Suprapubic skin (tissue), 4 donors: ENCODE measurements at regions not wholly inside any gene's neighbourhood (a gene's known extent, or its start where the extent isn't known, plus 50 kb on each side); places are given as distances from the start of the nearest gene placed in this dataset.

Experiments
- DNase-seq, 2 donors: peaks; one replicate each; pipeline ENCODE4 v3.0.0-alpha.2; 2019; ENCODE audit warnings: low spot score in 2 of 2
- H3K27ac ChIP-seq: fragments of 200-600 bp; sonication (generic); one replicate; pipeline ENCODE4 v1.5.1; 2019
- H3K27me3 ChIP-seq: fragments of 200-600 bp; sonication (generic); one replicate; pipeline ENCODE4 v1.5.1; 2019
- H3K36me3 ChIP-seq: fragments of 200-600 bp; sonication (generic); one replicate; pipeline ENCODE4 v1.5.1; 2019
- H3K4me1 ChIP-seq: fragments of 200-600 bp; sonication (generic); one replicate; pipeline ENCODE4 v1.5.1; 2019
- H3K4me3 ChIP-seq: fragments of 200-600 bp; sonication (generic); one replicate; pipeline ENCODE4 v1.5.1; 2019; ENCODE audit warnings: mild to moderate bottlenecking
- H3K9me3 ChIP-seq: fragments of 200-600 bp; sonication (generic); one replicate; pipeline ENCODE4 v1.5.1; 2019
- EP300 ChIP-seq: sonication (generic); formaldehyde crosslinking; IDR thresholded peaks from one replicate; pipeline ENCODE4 v1.6.1; 2017; ENCODE audit warnings: antibody characterized with exemption
- POLR2A ChIP-seq, 2 donors: fragments of 450-650 bp; IDR thresholded peaks; one replicate each; pipeline ENCODE4 v1.6.1; 2017; ENCODE audit warnings: antibody characterized with exemption in 2 of 2, mild to moderate bottlenecking in 2 of 2, moderate library complexity in 2 of 2
- POLR2AphosphoS5 ChIP-seq, 3 donors: sonication (generic); formaldehyde crosslinking; IDR thresholded peaks; one replicate each; pipeline ENCODE4 v1.6.1; 2017; ENCODE audit warnings: antibody characterized with exemption in 3 of 3
- WGBS: methylation state at CpG from one replicate; pipeline ENCODE4 v1.1.5; 2018; 5-methylcytosine and 5-hydroxymethylcytosine counted together
- TF ChIP-seq, protein P1 (sequence below), 2 donors: fragments of 200-600 bp in 1 of 2; fragments of 450-650 bp in 1 of 2; sonication (generic) in 1 of 2; IDR thresholded peaks; one replicate each; pipeline ENCODE4 v1.5.1; 2016 to 2019; ENCODE audit warnings: antibody characterized with exemption in 2 of 2, mild to moderate bottlenecking in 1 of 2, moderate library complexity in 1 of 2

DNA sequence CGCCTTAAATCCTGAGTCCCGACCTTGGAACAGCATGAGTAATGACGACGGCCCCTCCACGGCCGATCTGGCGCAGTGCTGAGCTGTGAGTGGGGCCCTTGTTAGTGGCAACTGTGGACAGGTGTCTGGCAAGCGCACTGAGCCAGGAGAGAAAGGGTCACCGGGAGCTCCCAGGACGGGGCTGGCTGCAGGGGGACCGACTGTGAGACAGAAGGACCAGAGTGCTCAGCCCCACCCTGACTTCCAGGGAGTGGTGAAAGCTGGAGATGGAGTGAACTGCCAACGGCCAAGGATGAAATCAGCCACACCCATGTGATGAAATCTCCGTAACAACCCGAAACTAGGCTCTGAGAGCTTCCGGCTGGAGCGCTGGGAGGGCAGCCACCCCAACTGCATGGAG, 228.6 kb downstream of the BRD1 start:
- no peak for DNase-seq
- Histone ChIP-seq H3K4me1 (no peaks in the 10 kb centered on the region), H3K27ac (no peak overlapping the region), H3K4me3 (no peak overlapping the region), H3K36me3 (no peaks in the 10 kb centered on the region), H3K27me3 (peaks cover 4% of the 10 kb centered on the region), H3K9me3 (no peaks in the 10 kb centered on the region)
- 90% methylated on average over 11 of the region's 16 CpGs for WGBS
- TF ChIP-seq POLR2A (IDR thresholded peaks at IDR 0.05), result no peak
- no peak for TF ChIP-seq EP300
- TF ChIP-seq POLR2AphosphoS5 (IDR thresholded peaks at IDR 0.05), result no peak
- TF ChIP-seq, protein P1, sequence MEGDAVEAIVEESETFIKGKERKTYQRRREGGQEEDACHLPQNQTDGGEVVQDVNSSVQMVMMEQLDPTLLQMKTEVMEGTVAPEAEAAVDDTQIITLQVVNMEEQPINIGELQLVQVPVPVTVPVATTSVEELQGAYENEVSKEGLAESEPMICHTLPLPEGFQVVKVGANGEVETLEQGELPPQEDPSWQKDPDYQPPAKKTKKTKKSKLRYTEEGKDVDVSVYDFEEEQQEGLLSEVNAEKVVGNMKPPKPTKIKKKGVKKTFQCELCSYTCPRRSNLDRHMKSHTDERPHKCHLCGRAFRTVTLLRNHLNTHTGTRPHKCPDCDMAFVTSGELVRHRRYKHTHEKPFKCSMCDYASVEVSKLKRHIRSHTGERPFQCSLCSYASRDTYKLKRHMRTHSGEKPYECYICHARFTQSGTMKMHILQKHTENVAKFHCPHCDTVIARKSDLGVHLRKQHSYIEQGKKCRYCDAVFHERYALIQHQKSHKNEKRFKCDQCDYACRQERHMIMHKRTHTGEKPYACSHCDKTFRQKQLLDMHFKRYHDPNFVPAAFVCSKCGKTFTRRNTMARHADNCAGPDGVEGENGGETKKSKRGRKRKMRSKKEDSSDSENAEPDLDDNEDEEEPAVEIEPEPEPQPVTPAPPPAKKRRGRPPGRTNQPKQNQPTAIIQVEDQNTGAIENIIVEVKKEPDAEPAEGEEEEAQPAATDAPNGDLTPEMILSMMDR (IDR thresholded peaks at IDR 0.05), result no peak

DNA sequence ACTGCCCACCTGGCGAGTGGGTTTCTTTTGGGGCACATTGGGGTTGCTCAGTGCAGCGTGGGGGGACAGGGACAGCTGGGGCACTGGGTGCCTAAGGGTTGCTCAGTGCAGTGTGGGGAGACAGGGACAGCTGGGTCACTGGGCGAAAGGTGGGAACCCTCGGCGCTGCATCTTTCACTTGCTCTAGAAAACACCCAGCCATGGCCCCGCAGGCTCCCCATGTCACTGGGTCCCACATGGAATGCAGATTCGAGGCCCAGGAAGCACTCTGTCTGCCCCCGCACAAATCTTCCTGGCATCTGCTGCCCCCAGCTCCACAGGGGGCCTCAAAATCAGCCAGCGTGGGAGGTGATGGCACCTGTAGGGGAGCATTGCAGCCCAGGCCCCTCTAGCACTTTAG, 229.3 kb downstream of the BRD1 start:
- no peaks in the 10 kb centered on the region for H3K9me3 ChIP-seq
- no peak overlapping the region for H3K27ac ChIP-seq
- TF ChIP-seq EP300, result no peak
- no peak for TF ChIP-seq POLR2A (IDR thresholded peaks at IDR 0.05)
- no peak for TF ChIP-seq POLR2AphosphoS5 (IDR thresholded peaks at IDR 0.05)
- TF ChIP-seq, protein P1 (IDR thresholded peaks at IDR 0.05), result no peak
- DNase-seq, result no peak
- H3K4me3 ChIP-seq, result no peak overlapping the region
- 86% methylated on average over 4 of the region's 9 CpGs for WGBS
- no peaks in the 10 kb centered on the region for H3K4me1 ChIP-seq
- H3K27me3 ChIP-seq, result peaks cover 4% of the 10 kb centered on the region
- no peaks in the 10 kb centered on the region for H3K36me3 ChIP-seq

DNA sequence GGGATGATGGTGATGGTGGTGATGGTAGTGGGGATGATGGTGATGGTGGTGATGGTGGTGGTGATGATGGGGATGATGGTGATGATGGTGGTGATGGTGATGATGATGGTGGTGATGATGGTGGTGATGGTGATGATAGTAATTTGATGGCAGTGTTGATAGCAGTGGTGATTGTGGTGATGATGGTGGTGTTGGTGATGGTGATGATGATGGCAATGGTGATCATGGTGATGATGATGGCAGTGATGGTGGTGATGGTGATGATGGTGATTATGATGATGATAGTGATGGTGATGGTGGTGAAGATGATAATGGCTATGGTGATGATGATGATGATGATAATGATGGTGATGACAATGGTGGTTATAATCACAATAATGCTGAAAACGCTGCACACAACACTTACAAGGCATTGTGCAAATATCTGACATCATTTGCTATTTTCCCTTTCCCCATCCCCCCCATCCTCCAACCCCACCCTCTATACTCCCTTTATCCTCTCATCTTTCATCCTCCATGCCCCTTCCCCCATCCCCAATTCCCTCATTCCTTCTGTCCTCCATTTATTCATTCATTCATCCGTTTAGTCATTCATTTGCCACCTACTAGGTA, 230.1 kb downstream of the BRD1 start:
- Histone ChIP-seq H3K27ac (no peak overlapping the region), H3K9me3 (no peaks in the 10 kb centered on the region), H3K4me3 (no peak overlapping the region), H3K4me1 (no peaks in the 10 kb centered on the region), H3K36me3 (no peaks in the 10 kb centered on the region), H3K27me3 (peaks cover 4% of the 10 kb centered on the region)
- WGBS, result 98% methylated on average over 2 of the region's 2 CpGs
- TF ChIP-seq EP300 (no peak), POLR2AphosphoS5 (IDR thresholded peaks at IDR 0.05) (no peak), POLR2A (IDR thresholded peaks at IDR 0.05) (no peak)
- TF ChIP-seq, protein P1 (IDR thresholded peaks at IDR 0.05), result no peak
- no peak for DNase-seq

DNA sequence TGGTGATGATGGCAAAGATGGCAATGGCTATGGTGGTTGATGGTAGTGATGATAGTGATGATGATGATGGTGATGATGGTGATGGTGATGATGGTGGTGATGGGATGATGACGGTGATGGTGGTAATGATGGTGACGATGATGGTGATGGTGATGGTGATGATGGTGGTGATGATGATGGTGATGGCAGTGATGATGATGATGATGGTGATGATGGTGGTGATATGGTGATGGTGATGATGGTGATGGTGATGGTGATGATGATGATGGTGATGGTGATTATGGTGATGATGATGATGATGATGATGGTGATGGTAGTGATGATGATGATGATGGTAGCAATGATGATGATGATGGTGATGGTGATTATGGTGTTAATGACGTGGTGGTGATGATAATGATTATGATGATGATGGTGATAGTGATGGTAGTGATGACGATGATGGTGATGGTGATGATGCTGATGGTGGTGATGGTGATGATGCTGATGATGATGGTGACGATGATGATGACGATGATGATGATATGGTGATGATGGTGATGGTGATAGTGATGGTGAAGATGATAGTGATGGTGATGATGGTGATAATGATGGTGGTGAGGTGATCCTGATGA, 232.1 kb downstream of the BRD1 start:
- DNase-seq, result no peak
- no peak overlapping the region for H3K4me3 ChIP-seq
- H3K27me3 ChIP-seq, result peaks cover 7% of the 10 kb centered on the region
- H3K9me3 ChIP-seq, result no peaks in the 10 kb centered on the region
- no peaks in the 10 kb centered on the region for H3K36me3 ChIP-seq
- 92% methylated on average over 6 of the region's 6 CpGs for WGBS
- H3K27ac ChIP-seq, result no peak overlapping the region
- H3K4me1 ChIP-seq, result no peaks in the 10 kb centered on the region
- no peak for TF ChIP-seq POLR2A (IDR thresholded peaks at IDR 0.05)
- no peak for TF ChIP-seq EP300
- TF ChIP-seq, protein P1 (IDR thresholded peaks at IDR 0.05), result no peak
- TF ChIP-seq POLR2AphosphoS5 (IDR thresholded peaks at IDR 0.05), result no peak

DNA sequence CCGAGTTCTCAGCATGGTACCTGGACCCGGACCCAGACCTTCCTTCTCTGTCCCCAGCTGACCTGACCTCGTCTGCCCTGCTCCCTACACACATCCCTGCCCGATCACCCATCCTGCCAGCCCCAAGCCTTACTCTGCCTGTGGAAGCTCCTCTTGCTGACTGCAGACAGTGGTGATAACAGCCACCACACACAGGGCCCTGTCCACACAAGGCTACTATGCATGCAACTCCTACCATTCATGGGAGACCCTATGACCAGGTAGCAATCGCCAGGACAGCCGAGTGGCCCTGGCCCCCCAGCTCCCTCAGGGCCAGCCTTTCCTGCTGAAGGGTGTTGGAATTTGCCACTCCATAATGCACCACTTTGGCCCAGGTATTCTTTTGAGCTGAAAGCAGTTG, 233.6 kb downstream of the BRD1 start:
- TF ChIP-seq, protein P1 (IDR thresholded peaks at IDR 0.05), result no peak
- TF ChIP-seq POLR2A (IDR thresholded peaks at IDR 0.05) (no peak), EP300 (no peak), POLR2AphosphoS5 (IDR thresholded peaks at IDR 0.05) (no peak)
- 82% methylated on average over 4 of the region's 6 CpGs for WGBS
- no peak overlapping the region for H3K4me3 ChIP-seq
- no peaks in the 10 kb centered on the region for H3K9me3 ChIP-seq
- no peak for DNase-seq
- no peaks in the 10 kb centered on the region for H3K36me3 ChIP-seq
- H3K27ac ChIP-seq, result no peak overlapping the region
- H3K27me3 ChIP-seq, result peaks cover 18% of the 10 kb centered on the region
- H3K4me1 ChIP-seq, result no peaks in the 10 kb centered on the region
